ENCODE measurements at regions not wholly inside any gene's neighbourhood (a gene's known extent, or its start where the extent isn't known, plus 50 kb on each side); places are given as distances from the start of the nearest gene placed in this dataset.

DNA sequence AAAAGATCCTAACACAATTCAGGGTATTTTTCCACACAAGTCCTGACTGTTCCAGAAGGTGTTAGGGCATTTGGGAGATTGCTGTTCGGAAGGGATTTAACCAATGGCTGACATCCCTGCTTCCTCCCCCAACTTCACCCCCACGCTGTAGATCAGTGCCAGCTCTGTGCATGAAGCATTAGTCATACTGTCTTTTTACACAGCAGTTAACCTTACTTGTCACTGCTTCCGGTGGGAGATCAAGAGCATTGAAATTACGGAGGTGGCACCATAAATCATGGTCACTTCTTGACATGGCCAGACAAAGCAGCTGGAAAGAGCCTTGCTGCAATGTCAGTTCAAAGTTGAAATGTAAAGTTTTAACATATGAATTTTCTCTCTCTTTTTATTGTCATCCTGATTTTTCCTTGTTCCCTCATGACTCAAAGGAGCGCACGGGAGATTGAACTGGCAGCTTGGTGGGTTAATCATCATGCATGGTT, 70.2 kb downstream of the HRH4 start:
- Histone ChIP-seq H3K9me3 (ENCODE audit: control insufficient read depth, insufficient read depth, low read length) (no peaks in the 10 kb centered on the region), H3K9ac (ENCODE audit: low read depth, low read length) (no peak overlapping the region), H3K4me3 (ENCODE audit: low read depth, low read length) (no peak overlapping the region), H3K36me3 (ENCODE audit: control insufficient read depth, insufficient read depth, low read length) (no peaks in the 10 kb centered on the region), H3K27ac (ENCODE audit: low read depth, low read length) (no peak overlapping the region), H3K4me1 (ENCODE audit: control insufficient read depth, insufficient read depth, low read length) (no peaks in the 10 kb centered on the region; the same call in 1 of the 2 replicates), H3K27me3 (ENCODE audit: control insufficient read depth, insufficient read depth, low read length) (no peaks in the 10 kb centered on the region)

GRCh38 chr18:24534271-24534670, 73.8 kb downstream of the HRH4 start:
- Histone ChIP-seq H3K9me3 (ENCODE audit: control insufficient read depth, insufficient read depth, low read length) (no peaks in the 10 kb centered on the region), H3K4me3 (ENCODE audit: low read depth, low read length) (no peak overlapping the region), H3K27me3 (ENCODE audit: control insufficient read depth, insufficient read depth, low read length) (no peaks in the 10 kb centered on the region), H3K4me1 (ENCODE audit: control insufficient read depth, insufficient read depth, low read length) (no peaks in the 10 kb centered on the region), H3K9ac (ENCODE audit: low read depth, low read length) (no peak overlapping the region), H3K36me3 (ENCODE audit: control insufficient read depth, insufficient read depth, low read length) (no peaks in the 10 kb centered on the region), H3K27ac (ENCODE audit: low read depth, low read length) (no peak overlapping the region)

- Histone ChIP-seq H3K9me3 (ENCODE audit: control insufficient read depth, insufficient read depth, low read length) (no peaks in the 10 kb centered on the region), H3K36me3 (ENCODE audit: control insufficient read depth, insufficient read depth, low read length) (no peaks in the 10 kb centered on the region), H3K9ac (ENCODE audit: low read depth, low read length) (no peak overlapping the region), H3K27ac (ENCODE audit: low read depth, low read length) (no peak overlapping the region), H3K4me3 (ENCODE audit: low read depth, low read length) (no peak overlapping the region), H3K4me1 (ENCODE audit: control insufficient read depth, insufficient read depth, low read length) (no peaks in the 10 kb centered on the region), H3K27me3 (ENCODE audit: control insufficient read depth, insufficient read depth, low read length) (no peaks in the 10 kb centered on the region)
Observed at GRCh38 chr18:24534737-24535136, 74.3 kb downstream of the HRH4 start.

DNA sequence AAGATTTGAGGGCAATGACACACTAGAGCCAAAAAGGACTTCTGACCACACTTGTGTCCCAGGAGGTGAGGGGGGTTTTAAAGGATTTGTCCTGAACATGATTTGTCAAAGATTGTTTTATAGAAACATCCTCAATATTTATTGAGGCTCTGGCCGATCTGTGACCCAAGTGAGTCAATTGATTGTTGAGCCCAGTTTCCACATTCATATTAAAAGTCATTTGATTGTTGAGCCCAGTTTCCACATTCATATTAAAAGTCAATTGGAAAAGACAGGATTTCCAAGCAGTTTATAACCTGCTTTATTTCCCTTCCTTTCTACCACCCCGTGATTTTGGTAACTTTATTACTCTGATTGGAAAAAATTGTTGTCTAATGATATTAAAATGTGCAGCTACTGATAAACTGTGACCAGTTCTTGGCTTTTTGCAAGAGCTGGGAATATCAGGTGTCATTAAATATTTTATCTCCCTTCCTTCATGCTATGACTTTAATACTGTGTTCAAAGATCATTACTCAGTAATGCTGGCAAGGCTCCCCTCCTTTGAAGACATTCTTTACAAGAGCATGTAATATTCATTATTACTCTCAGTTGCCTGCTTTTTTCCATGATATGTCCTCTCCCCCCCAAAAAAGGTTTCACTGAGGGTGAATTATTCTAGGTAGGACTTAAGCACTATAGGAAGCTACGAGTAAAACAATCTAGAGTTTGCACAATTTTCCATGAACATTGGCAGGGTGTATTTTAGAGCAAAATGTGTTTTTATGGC, 75.3 kb downstream of the HRH4 start:
- Histone ChIP-seq H3K4me1 (ENCODE audit: control insufficient read depth, insufficient read depth, low read length) (no peaks in the 10 kb centered on the region), H3K9ac (ENCODE audit: low read depth, low read length) (no peak overlapping the region), H3K27me3 (ENCODE audit: control insufficient read depth, insufficient read depth, low read length) (no peaks in the 10 kb centered on the region), H3K4me3 (ENCODE audit: low read depth, low read length) (no peak overlapping the region), H3K36me3 (ENCODE audit: control insufficient read depth, insufficient read depth, low read length) (no peaks in the 10 kb centered on the region), H3K27ac (ENCODE audit: low read depth, low read length) (no peak overlapping the region), H3K9me3 (ENCODE audit: control insufficient read depth, insufficient read depth, low read length) (no peaks in the 10 kb centered on the region)

DNA sequence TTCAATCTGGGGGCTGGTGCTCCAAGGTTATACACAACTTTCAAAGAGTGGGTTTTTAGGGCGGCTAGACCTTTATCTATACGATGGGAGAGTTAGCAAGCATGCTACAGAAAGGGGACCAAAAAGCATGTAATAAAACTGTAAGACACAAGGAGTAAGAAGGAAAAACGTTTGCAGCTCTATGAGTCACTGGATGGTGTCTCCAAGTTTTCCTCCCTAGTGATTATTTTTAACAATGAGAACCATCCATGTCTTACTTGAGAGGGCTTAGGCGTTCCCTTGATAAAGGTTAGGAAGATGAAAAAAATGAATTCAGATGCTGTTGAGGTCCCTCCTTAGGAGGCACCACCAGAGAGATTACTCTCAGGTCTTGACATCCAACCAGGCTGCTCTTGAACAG, 75.9 kb downstream of the HRH4 start:
- H3K27ac ChIP-seq (ENCODE audit: low read depth, low read length) = no peak overlapping the region
- H3K9me3 ChIP-seq (ENCODE audit: control insufficient read depth, insufficient read depth, low read length) = no peaks in the 10 kb centered on the region
- no peak overlapping the region for H3K4me3 ChIP-seq (ENCODE audit: low read depth, low read length)
- H3K4me1 ChIP-seq (ENCODE audit: control insufficient read depth, insufficient read depth, low read length) = no peaks in the 10 kb centered on the region
- no peaks in the 10 kb centered on the region for H3K27me3 ChIP-seq (ENCODE audit: control insufficient read depth, insufficient read depth, low read length)
- H3K36me3 ChIP-seq (ENCODE audit: control insufficient read depth, insufficient read depth, low read length) = no peaks in the 10 kb centered on the region
- no peak overlapping the region for H3K9ac ChIP-seq (ENCODE audit: low read depth, low read length)

DNA sequence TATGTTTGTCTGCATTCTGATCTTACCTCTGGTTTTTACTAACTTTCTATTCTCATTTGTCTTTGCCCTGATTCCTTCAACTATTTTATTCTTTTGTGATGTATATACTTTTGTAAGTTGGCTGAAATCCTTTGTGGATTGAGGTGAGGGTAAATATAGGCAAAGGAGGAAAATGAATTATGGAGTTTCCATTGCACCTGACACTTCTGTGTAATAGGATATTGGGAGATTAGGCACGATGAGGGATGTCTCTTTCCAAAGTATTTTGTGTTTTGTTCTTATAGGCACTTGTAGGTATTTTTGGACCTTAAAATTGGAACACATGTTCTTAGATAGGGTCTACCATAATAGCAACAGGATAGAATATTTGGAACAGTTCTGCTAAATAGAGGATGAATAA, 76.4 kb downstream of the HRH4 start:
- Histone ChIP-seq H3K27ac (ENCODE audit: low read depth, low read length) (no peak overlapping the region), H3K4me3 (ENCODE audit: low read depth, low read length) (no peak overlapping the region), H3K9ac (ENCODE audit: low read depth, low read length) (no peak overlapping the region), H3K36me3 (ENCODE audit: control insufficient read depth, insufficient read depth, low read length) (no peaks in the 10 kb centered on the region), H3K4me1 (ENCODE audit: control insufficient read depth, insufficient read depth, low read length) (no peaks in the 10 kb centered on the region), H3K27me3 (ENCODE audit: control insufficient read depth, insufficient read depth, low read length) (no peaks in the 10 kb centered on the region), H3K9me3 (ENCODE audit: control insufficient read depth, insufficient read depth, low read length) (no peaks in the 10 kb centered on the region)

GRCh38 chr18:24538414-24539264, 78.2 kb downstream of the HRH4 start:
- H3K9ac ChIP-seq (ENCODE audit: low read depth, low read length) = no peak overlapping the region
- no peaks in the 10 kb centered on the region for H3K36me3 ChIP-seq (ENCODE audit: control insufficient read depth, insufficient read depth, low read length)
- no peak overlapping the region for H3K27ac ChIP-seq (ENCODE audit: low read depth, low read length)
- no peaks in the 10 kb centered on the region for H3K9me3 ChIP-seq (ENCODE audit: control insufficient read depth, insufficient read depth, low read length)
- no peaks in the 10 kb centered on the region for H3K27me3 ChIP-seq (ENCODE audit: control insufficient read depth, insufficient read depth, low read length)
- no peaks in the 10 kb centered on the region for H3K4me1 ChIP-seq (ENCODE audit: control insufficient read depth, insufficient read depth, low read length)
- no peak overlapping the region for H3K4me3 ChIP-seq (ENCODE audit: low read depth, low read length)

DNA sequence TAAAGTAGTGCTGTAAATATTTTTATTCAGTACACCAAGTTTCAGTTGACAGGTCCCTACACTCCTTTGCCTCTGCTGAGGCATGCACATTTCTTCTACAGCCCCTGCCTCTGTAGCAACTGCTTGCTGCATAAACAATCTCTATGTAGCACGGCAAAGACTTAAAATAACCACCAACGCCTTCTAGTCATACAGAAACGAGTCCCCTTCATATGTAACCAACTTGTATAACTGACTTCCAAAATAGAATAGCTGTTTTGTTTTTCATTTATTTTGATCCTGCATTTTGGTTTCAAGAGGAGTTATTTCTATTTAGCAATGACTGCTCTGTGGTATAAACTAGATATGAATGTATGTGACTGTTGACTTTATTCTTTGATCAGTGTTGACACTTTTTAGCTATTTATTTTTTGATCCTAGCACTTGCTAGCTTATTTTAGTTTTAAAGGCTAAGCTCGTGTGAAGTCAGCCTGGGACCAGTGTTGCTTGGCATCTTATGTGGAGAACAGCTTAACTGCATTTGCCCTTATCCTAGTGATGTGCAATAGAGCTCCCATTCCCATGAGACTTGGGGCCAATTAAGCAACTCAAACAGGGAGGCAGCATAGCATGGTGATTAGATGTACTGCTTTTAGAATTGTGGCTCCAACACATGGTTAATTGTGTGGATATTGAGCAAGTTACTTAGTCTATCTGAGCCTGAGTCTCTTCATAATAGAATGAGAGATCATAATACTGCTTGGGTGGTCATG, 79.6 kb downstream of the HRH4 start:
- no peaks in the 10 kb centered on the region for H3K36me3 ChIP-seq (ENCODE audit: control insufficient read depth, insufficient read depth, low read length)
- no peak overlapping the region for H3K9ac ChIP-seq (ENCODE audit: low read depth, low read length)
- H3K27me3 ChIP-seq (ENCODE audit: control insufficient read depth, insufficient read depth, low read length) = no peaks in the 10 kb centered on the region
- H3K9me3 ChIP-seq (ENCODE audit: control insufficient read depth, insufficient read depth, low read length) = no peaks in the 10 kb centered on the region
- 0 out of 2 replicates have a peak, but pooled peaks cover 3% of the 10 kb centered on the region for H3K4me1 ChIP-seq (ENCODE audit: control insufficient read depth, insufficient read depth, low read length)
- no peak overlapping the region for H3K4me3 ChIP-seq (ENCODE audit: low read depth, low read length)
- no peak overlapping the region for H3K27ac ChIP-seq (ENCODE audit: low read depth, low read length)

- Histone ChIP-seq H3K27me3 (ENCODE audit: control insufficient read depth, insufficient read depth, low read length) (no peaks in the 10 kb centered on the region), H3K36me3 (ENCODE audit: control insufficient read depth, insufficient read depth, low read length) (no peaks in the 10 kb centered on the region), H3K4me3 (ENCODE audit: low read depth, low read length) (no peak overlapping the region), H3K9me3 (ENCODE audit: control insufficient read depth, insufficient read depth, low read length) (no peaks in the 10 kb centered on the region), H3K4me1 (ENCODE audit: control insufficient read depth, insufficient read depth, low read length) (0 out of 2 replicates have a peak, but pooled peaks cover 3% of the 10 kb centered on the region), H3K27ac (ENCODE audit: low read depth, low read length) (no peak overlapping the region), H3K9ac (ENCODE audit: low read depth, low read length) (no peak overlapping the region)
Observed at GRCh38 chr18:24540896-24541295, 80.5 kb downstream of the HRH4 start.

DNA sequence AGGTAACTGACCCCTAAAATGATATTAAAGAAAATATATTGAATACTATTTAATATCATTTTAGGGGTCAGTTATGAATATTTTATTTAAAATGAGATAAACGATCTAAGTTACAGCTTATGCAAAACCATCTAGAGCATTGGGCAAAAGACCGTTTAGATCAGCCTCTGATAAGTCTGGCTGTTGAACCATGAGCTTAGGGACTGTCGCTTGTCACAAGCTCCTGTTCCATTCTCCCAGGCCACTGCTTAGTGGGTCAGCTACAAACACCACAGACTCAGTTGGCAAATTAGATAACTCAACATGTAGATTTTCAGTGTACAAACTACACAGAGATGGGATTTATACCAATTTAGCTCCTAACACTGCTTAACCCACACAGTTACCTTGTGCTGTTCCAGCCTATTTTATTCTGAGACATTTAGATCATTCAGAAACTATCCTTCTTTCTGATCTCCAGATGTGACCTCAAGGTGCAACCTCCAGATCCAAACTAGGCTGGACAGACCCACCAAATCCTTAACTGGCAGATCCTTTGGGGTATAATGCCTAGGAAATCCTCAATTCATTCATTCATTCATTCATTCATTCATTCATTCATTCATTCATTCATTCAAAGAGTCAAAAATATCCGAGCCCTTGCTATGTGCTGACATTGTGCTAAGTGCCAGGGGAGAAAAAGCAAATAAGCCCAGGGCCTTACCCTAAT, 82.8 kb downstream of the HRH4 start:
- no peak overlapping the region for H3K9ac ChIP-seq (ENCODE audit: low read depth, low read length)
- 0 out of 2 replicates have a peak, but pooled peaks cover 3% of the 10 kb centered on the region for H3K4me1 ChIP-seq (ENCODE audit: control insufficient read depth, insufficient read depth, low read length)
- H3K36me3 ChIP-seq (ENCODE audit: control insufficient read depth, insufficient read depth, low read length) = no peaks in the 10 kb centered on the region
- H3K9me3 ChIP-seq (ENCODE audit: control insufficient read depth, insufficient read depth, low read length) = no peaks in the 10 kb centered on the region
- no peaks in the 10 kb centered on the region for H3K27me3 ChIP-seq (ENCODE audit: control insufficient read depth, insufficient read depth, low read length)
- no peak overlapping the region for H3K4me3 ChIP-seq (ENCODE audit: low read depth, low read length)
- H3K27ac ChIP-seq (ENCODE audit: low read depth, low read length) = no peak overlapping the region
